ENCODE measurements at regions not wholly inside any gene's neighbourhood (a gene's known extent, or its start where the extent isn't known, plus 50 kb on each side); places are given as distances from the start of the nearest gene placed in this dataset.

DNA sequence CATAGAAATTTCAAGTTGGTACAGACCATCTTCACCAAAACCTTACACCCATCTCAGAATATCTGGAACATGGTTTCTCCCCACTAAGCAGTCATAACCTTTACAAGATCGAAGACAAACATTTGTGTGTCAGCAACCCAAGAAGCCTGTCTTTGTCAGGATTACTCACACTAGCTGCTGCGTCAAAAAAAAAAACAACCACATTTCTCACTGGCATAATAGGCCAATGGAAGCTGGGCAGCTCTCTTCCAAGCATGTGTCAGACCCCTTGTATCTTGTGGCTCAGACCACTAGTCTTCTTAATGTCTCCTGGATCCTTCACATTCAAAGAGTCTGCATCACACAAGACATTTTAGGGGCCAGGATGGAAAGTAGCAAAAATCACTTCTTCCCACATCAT is 266.9 kb upstream of the IGF1R start:
- no peak for TF ChIP-seq POLR2A (IDR thresholded peaks at IDR 0.05)
- TF ChIP-seq, protein P1, sequence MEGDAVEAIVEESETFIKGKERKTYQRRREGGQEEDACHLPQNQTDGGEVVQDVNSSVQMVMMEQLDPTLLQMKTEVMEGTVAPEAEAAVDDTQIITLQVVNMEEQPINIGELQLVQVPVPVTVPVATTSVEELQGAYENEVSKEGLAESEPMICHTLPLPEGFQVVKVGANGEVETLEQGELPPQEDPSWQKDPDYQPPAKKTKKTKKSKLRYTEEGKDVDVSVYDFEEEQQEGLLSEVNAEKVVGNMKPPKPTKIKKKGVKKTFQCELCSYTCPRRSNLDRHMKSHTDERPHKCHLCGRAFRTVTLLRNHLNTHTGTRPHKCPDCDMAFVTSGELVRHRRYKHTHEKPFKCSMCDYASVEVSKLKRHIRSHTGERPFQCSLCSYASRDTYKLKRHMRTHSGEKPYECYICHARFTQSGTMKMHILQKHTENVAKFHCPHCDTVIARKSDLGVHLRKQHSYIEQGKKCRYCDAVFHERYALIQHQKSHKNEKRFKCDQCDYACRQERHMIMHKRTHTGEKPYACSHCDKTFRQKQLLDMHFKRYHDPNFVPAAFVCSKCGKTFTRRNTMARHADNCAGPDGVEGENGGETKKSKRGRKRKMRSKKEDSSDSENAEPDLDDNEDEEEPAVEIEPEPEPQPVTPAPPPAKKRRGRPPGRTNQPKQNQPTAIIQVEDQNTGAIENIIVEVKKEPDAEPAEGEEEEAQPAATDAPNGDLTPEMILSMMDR (IDR thresholded peaks at IDR 0.05): no peak
